GM19463 (cell line): ENCODE measurements at regions not wholly inside any gene's neighbourhood (a gene's known extent, or its start where the extent isn't known, plus 50 kb on each side); places are given as distances from the start of the nearest gene placed in this dataset.
"Not testable (repeated sequence)": the region's sequence is repeated elsewhere in the genome, so short reads cannot be mapped to it uniquely, and the experiment has no call there.

Experiments used
- ATAC-seq: cut with Tn5 transposase; IDR thresholded peaks from one replicate; pipeline ENCODE4 v1.9.1; 2021; ENCODE audit warnings: mild to moderate bottlenecking, moderate library complexity; ENCODE audit not compliant: unreplicated experiment

DNA sequence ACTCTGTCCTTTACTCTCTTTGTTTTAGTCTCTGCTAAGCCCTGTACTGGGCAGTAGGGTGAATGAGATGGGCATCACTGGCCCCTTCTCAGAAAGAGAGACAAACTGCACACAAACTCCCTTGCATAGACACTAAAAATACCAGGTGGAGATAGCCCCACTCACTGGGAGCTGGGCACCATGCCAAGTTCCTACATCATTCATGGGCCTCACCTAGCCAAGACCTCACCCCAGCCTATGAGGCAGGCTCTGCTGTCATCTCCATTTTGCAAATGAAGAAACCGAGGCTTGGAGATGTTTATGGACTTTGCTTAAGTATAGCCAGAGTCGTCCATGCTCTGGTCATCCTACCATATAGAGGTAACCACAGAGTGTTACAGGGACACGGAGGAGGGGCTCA, 499.8 kb upstream of the CDH11 start:
- ATAC-seq = no peak

DNA sequence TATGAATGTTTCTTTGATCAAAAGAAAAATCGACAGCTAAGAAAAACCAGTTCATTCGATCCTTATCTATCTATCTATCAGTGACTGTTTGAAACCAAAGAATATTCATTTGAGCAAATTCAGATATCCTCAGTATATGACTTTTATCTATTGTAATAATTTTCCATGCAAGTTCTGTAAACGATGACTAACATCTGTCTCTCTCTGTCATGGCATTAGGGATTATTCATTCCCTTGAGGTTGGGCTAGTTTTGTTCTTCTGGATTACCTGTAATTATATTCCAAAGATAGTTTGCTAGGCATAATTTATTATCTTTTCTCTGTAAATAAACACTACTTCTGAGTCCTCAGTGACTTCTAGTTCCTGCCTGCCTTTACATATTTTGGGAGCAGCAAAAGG, 497.7 kb upstream of the CDH11 start:
- no peak for ATAC-seq

DNA sequence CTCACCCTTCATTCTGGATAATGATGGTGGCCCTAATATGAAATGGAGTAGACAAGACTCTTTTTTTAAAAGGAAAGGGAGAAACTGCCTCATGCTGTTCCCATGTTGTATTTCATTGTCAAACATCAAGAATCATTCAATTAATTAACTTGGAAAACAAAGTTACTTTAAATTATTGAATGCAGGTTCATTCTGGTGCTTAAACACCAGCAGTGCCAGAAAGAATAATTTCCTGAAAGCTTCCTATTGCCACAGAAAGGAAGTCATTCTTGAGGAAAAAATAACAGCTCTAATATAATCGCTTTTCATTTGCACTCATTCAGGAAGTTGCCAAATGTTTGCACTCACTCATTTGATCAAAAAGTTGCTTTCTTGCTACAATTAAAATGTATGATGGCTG, 497.1 kb upstream of the CDH11 start:
- no peak for ATAC-seq

DNA sequence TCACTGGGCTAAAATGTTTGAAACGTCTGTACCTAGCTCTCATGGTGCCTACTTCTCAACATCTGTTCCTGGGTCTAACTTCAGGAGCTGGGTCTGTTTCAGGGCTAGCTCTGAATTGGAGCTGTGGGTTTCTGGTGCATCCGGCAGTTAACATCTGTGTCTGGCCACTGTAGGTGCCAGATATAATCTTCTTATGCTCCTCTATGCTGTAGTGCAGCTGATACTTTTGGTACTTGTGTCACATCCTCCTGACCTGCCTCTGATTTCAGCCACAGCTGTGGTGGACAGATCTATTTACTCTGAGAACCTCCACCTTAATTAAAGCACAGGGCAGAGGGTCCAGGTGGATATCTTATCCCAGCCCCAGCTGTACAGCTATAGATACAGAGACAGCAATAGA, 496.5 kb upstream of the CDH11 start:
- ATAC-seq = no peak

DNA sequence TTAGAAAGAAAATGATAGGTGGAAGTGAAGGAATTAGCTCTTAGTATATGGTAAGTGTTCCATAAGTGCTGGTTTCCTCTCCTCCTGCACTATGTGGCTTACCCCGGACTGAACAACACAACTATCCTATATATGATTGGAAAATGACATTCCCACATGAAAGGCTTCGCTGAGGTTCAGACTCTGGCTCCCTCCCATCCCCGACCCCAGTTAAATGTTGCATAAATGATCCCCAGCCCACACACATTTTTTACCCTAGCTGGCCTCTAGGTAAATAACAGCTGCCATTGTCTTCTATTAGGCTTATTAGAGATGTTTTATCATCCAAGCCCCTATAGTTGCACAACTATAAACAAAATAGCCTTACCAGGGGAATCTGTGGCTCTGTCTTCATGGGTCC, 495.6 kb upstream of the CDH11 start:
- ATAC-seq = no peak

DNA sequence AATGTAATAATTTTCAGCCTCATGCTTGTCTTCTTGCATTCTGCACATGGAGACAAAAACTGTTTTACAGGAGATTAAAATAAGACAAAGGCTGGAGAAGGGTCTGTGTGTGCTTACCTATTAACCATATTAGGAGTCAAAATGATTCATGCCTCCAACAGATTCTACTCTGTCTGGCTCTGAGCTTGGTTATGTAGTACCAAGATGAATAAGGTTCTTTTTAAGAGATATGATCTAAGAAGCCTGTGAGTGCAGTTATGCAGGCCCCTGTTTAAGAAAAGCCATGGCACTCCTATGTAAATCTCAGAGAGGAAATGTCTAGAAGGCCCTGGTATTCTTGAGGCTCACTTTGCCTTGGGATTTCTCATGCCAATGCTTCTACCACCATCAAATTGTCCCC, 486.6 kb upstream of the CDH11 start:
- no peak for ATAC-seq

DNA sequence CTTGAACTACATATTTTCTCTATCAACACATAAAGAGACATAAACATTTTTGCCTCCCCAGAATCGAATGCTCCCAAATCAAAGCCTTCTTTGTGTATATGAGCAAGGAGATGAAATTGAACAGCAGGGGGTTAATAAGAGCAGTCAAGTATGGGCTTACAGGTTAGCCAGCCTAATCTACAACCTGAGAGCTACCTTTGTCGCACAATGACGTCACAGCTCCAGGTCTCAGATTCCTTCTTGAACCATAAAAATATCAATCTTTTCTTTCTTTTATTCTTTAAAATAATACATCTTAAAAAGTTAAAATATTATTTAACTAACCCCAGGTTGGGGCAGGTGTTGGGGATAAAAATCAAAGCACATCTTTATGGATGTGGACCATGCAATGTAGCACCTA, 482.9 kb upstream of the CDH11 start:
- no peak for ATAC-seq

DNA sequence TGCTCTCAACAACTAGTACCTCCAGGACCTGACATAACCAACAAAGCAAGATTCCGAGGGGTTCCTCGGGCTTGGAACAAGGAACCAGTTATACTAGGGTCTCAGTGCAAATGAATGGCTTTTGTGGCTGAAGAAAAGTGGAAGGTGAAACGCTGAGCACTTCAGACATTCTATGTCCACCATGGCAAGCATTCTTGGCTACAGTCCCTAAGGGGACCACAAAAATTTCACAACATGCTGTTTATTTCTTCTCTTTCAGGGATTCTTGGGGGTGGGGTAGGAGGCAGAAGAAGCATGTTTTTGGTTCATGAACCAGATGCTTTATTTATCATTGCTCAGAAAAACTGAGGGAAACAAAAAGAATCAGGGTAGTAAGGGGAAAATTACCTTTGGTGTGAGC, 479.9 kb upstream of the CDH11 start:
- ATAC-seq = no peak

DNA sequence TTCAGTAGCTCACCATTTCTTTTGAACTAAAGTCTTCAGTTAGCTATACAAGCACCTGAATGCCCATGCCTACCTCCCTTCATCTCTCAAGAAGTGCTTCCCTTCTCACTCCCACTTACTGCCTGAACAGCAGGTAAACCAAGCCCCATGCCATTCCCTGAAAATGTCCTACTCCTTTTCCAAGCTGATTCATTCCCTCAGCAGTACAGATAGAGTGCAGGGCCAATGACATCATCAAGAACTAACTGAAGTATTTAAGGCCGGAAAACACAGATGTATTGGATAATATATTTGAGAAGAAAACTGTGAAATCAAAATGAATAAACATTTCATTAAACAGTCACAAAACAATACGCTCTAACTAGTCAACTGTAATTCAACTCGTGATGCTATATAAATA, 478.8 kb upstream of the CDH11 start:
- ATAC-seq = no peak

DNA sequence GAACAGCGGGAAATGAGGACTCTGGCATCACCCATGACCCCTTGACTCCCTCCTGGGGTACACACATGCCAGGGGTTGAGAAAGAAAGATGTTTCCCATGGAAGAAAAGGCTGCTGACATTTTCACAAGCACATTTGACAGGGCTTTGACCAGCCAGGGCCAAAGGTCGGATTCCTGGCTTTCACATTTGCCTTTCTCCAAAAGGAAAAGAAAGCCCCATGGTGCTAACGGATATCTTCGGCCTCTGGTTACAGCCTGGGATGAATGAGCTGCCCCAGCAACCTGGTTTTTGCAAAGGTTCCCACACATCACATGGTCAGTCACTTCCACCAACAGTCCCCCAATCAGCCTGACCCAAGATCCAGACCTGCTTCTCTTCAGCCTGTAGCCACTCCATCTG, 478.2 kb upstream of the CDH11 start:
- no peak for ATAC-seq

DNA sequence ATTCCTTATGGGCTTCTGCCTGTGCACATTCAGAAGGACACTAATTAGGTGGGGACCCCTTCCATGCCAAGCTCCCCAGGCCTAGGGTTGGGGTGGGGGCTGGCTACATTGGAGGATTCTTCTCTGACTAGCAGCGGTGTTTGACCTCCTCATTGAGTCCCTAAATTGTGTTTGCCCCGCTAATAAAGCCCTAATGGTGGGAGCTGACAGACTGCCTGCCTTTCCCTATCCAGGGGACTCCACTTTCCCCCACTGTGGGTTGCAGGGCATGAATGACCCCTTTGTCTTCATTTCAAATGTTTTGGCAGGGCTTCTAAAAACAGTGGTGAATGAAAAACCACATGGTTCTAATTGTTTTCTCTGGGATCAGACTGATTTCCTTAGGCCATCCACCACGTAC, 476.8 kb upstream of the CDH11 start:
- no peak for ATAC-seq

DNA sequence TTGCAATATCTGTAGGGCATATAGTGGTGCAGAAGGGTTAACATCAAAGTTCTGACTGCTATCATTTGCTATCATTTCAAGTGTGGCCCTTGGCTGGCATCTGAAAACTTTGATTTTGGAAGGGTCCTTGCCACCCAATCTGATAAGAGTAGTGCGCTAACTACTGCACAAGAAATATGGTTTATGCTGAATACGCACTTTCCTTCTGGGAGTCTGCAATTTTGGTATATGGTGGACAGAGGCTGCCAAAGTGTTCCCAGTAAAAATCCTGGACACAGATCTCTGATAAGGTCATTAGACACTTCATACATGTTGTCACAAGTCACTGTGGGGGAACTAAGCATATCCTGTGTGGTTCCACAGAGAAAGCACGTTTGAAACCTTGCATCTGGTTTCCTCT, 461.6 kb upstream of the CDH11 start:
- no peak for ATAC-seq

DNA sequence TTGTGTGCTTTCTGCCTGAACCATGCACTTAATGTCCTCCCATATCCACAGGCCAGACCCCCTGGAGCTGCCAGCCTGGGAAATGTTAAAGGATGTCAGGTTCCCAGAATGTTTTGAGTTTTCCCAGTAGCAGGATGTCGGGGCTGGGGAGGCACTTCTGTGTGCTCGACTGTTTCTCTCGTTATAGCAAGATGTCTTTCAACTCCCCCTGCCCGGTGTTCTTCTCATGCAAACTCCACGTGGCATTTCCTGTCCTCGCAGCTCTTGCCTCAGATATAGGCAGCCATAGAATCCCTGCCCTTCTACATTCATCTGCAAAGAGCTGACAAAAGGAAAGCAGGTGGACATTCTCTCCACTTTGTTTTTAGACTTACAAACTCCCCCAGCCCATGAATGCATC, 457.2 kb upstream of the CDH11 start:
- no peak for ATAC-seq

DNA sequence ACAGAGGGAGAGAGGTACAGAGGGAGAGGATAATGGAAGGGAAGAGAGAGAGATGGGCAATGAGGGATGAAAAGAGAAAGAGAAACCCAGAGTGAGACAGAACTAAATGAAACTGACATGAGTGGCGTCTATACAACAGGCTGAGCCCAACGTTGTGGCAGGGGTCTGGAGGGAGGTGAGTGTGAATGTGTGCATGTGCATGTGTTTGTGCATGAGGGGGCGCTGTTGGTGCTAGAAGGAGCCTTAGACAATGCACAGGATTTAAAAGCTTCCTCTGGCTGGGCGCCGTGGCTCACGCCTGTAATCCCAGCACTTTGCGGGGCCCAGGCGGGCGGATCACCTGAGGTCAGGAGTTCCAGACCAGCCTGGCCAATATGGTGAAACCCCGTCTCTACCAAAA, 454.8 kb upstream of the CDH11 start:
- no peak for ATAC-seq

DNA sequence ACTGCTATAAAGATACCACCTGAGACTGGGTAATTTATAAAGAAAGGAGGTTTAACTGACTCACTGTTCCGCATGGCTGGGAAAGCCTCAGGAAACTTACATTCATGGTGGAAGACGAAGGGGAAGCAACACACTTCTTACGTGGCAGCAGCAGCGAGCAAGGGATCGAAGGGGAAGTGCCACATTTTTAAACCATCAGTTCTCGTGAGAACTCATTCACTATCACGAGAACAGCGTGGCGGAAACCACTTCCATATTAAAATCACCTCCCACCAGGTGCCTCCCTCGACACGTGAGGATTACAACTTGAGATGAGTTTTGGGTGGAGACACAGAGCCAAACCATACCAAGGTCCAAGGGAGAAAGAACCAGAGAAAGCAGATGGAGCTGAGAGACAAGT, 454.3 kb upstream of the CDH11 start:
- no peak for ATAC-seq

DNA sequence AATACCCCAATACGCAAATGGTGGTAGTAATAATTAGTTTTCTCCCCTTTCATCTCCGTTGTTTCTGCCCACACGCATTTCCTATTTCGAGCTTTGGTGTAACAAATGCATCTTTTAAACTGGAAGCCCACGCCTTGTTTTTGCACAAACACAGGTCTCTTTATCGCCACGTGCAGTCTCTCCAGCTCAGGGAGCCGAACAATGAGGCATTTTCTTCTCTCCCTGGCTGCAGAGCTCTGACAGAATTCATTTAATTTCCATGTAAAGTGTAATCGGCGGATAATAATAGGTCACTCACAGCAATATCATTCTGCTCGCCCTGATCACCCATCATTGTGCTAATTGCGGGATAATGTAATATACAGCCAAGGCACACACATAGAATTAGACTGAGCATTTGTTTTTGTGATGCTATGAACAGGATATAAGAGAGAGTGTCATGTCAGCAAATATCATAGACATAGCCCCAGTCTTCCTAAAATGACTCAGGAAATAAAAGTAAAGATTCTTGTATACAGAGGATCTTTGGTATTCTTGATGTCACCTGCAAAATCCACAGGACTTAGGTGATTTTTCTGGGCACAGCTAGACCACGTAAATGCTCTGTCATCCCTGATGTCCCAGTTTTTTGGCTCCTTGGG, 452.6 kb upstream of the CDH11 start:
- no peak for ATAC-seq

DNA sequence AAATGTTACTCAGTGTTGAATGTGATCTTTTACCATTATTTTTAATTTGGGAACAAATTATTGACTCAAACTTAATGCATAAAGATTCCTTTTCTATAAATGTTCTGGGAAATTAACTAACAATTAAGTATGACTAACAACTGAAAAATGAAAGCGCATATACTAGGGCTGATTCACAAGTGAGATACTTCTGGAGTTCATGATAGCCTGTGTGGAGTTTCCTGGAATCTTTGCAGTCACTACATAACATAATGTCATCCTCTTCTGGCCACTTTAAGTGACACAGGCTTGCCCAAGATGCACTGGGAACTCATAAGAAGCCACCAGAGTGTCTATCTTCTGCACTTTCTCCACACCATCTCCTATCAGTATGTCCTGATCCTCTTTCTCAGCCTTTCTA, 450.3 kb upstream of the CDH11 start:
- no peak for ATAC-seq

DNA sequence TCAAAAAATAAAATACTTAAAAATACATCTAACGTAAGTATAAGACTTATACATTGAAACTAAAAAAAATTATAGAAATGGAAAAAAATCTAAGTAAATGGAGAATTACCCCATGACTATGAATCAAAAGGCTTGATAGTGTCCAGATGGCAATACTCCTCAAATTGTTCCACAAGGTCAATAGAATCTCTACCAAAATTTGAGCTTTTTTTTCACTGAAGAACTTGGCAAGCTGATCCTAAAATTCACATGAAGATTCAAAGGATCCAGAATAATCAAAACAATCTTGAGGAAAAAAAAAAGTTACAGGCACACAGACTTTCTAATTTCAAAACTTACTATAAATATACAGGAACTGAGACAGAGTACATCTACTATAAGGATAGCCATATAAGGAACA, 448.4 kb upstream of the CDH11 start:
- ATAC-seq = no peak

DNA sequence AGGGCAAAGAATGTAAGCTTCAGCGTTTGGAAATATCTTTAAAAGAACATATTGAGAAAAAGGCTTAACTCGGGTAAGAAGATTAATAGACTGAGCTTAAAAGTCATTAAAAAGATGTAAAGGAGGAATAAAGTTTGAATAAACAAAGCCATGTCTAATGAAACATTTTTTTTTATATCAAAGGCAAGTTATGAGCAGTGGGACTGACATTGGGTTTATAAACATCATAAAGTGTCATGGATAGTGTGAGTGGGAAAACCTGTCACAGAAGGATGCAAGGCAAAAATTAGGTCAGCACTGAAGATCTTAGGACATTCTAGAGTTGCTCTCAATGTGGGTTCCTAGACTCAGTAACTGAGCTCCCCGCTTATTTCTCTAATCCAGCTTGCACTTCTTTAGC, 438.0 kb upstream of the CDH11 start:
- no peak for ATAC-seq

DNA sequence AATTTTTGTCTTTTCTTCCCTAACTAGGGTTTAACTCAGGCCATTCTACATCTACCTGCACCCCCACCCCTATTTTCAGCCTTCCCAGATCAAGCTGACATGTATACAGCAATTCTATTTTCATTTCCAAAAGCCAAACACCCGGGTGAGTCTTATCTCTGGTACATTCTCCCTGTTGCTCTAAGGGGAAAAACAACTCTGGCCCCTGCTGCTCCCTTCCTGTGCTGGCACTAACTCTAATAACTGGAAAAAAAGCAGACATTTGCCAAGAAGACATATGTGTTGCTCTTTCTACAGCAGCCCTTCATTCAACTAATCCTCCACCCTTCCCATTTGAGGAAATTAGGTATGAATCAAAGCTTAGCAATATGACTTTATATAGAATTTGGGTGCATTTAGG, 427.8 kb upstream of the CDH11 start:
- not testable (repeated sequence) for ATAC-seq

DNA sequence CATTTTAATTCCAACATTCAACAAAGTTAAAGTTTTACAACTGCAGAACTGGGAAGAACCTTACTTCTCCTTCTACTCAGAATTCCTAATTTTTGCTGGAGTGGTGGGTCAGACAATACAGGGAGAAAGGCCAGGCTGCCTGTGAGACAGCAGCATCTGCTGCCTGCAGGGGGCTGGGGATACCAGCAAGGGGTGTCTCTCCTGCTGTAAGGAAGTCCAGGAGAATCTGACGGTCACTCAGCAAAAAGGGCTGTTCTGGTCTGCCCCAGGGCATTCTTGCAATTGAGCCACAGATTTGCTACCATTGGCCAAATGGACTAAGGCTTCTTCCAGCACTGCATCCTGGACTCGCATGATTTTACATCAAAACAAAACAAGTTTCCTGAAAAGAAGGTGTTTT, 426.6 kb upstream of the CDH11 start:
- ATAC-seq = no peak

DNA sequence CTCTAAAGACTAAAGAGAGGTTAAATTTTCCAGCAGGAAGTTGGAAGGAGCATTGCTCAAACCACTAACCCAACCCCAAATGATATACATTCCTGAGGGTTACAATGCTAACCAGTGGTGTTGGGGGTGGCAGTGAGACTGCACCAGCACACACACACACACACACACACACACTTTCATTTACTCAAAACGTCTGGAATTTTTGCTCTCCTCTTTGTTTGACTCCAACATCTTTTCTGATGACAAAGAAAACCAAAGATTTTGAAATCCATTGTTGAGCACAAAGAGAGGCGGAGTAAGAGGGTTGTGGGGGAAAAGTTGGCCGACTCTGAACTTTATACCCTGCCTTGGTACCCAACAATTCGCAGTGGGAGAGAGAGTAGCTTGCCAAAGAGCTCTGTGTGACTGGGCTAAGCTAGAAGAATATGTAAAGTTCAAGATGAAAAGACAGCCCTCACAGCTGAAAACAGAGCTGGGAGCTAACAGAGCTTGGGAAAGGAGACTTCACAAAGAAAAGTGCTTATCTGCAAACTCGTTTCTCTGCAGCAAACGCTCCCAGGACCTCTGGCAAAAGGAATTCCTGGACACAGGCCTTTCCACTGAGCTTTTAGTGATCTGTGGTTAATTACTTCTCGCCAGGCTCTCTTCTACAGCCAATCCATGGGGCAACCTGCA, 426.0 kb upstream of the CDH11 start:
- no peak for ATAC-seq

DNA sequence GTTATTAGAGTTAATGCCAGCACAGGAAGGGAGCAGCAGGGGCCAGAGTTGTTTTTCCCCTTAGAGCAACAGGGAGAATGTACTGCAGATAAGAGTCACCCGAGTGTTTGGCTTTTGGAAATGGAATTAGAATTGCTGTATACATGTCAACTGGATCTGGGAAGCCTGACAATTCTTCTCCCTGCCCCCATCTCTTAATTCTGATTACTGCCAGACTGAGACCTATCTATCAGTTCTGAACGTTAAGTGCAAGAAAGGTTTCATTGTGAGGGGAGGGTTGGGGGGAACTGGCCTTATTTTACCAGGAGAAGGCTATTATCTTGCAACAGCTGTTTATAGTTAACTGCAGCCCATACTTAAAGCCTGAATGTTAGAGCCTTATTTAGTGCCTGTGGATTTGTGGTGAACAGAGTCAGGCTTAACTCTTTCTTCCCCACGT, 424.5 kb upstream of the CDH11 start:
- ATAC-seq = no peak
